GM12872 (cell line): ENCODE measurements at regions not wholly inside any gene's neighbourhood (a gene's known extent, or its start where the extent isn't known, plus 50 kb on each side); places are given as distances from the start of the nearest gene placed in this dataset.

ENCODE experiments used
- CTCF ChIP-seq: IDR thresholded peaks from 3 replicates; pipeline ENCODE4 v1.5.1; 2011; ENCODE audit warnings: low read depth, mild to moderate bottlenecking, low read length, moderate library complexity; ENCODE audit not compliant: insufficient read depth

- TF ChIP-seq CTCF: no peak
Observed at GRCh38 chr3:11099306-11099705, 55.0 kb upstream of the HRH1 start.
